ENCODE measurements at regions not wholly inside any gene's neighbourhood (a gene's known extent, or its start where the extent isn't known, plus 50 kb on each side); places are given as distances from the start of the nearest gene placed in this dataset.

- TF ChIP-seq CTCF (IDR thresholded peaks at IDR 0.05; ENCODE audit: low read depth, low read length) (no peak), EZH2phosphoT487 (IDR thresholded peaks at IDR 0.05; ENCODE audit: low read depth) (no peak)
Observed at GRCh38 chr1:90621986-90622385, 95.1 kb downstream of the BARHL2 start.

Measured in OCI-LY3 (cell line).